IMR-90 (cell line): ENCODE measurements at regions not wholly inside any gene's neighbourhood (a gene's known extent, or its start where the extent isn't known, plus 50 kb on each side); places are given as distances from the start of the nearest gene placed in this dataset.

Experiments
- ATAC-seq: fragments of 200-7000 bp; cut with Tn5 transposase; 2 replicates; pipeline ENCODE4 v1.9.1; 2020; ENCODE audit warnings: low read depth, mild to moderate bottlenecking, moderate library complexity
- BruUV-seq: library from RNA; stranded (reverse); fragments of 400-500 nt; replicated peaks from 2 replicates; lab custom pipeline; 2021; lab: Mats Ljungman, UMichigan
- CTCF ChIA-PET: fragments of 300-600 bp; formaldehyde crosslinking; extraction: SDS; loops from one replicate; lab custom pipeline; 2021; ENCODE audit warnings: antibody characterized with exemption; lab: Yijun Ruan, JAX
- POLR2A ChIA-PET: fragments of 300-600 bp; sonication (Branson Sonifier 250); formaldehyde crosslinking; loops from one replicate; lab custom pipeline; 2022; ENCODE audit warnings: antibody characterized with exemption; ENCODE audit not compliant: unreplicated experiment; lab: Charles Lee
- DNase-seq: peaks from one replicate; pipeline ENCODE4 v3.0.0; 2013
- H2AFZ ChIP-seq: replicated peaks from 2 replicates; pipeline ENCODE3; 2013; ENCODE audit warnings: low read length, mild to moderate bottlenecking; ENCODE audit not compliant: poor library complexity
- H2AK5ac ChIP-seq: 2 replicates; pipeline ENCODE4 v1.6.1; 2013; ENCODE audit warnings: low read depth, low read length, inconsistent platforms
- H2AK9ac ChIP-seq: replicated peaks from 2 replicates; pipeline ENCODE3; 2013; ENCODE audit warnings: mild to moderate bottlenecking, low read depth, low read length, moderate library complexity; ENCODE audit not compliant: poor library complexity
- H2BK120ac ChIP-seq: 2 replicates; pipeline ENCODE4 v1.6.1; 2013; ENCODE audit warnings: low read depth, low read length, inconsistent platforms
- H2BK15ac ChIP-seq: 3 replicates; pipeline ENCODE4 v1.6.1; 2013; ENCODE audit warnings: low read depth, low read length, inconsistent platforms
- H2BK20ac ChIP-seq: 2 replicates; pipeline ENCODE4 v1.6.1; 2013; ENCODE audit warnings: low read depth, mild to moderate bottlenecking, inconsistent platforms, low read length, moderate library complexity
- H2BK5ac ChIP-seq: 2 replicates; pipeline ENCODE4 v1.6.1; 2013; ENCODE audit warnings: mild to moderate bottlenecking, low read depth, low read length, inconsistent platforms; ENCODE audit not compliant: poor library complexity, severe bottlenecking
- H3K14ac ChIP-seq: replicated peaks from 2 replicates; pipeline ENCODE4 v1.6.1; 2013; ENCODE audit warnings: low read depth, low read length, inconsistent platforms
- H3K18ac ChIP-seq: 2 replicates; pipeline ENCODE4 v1.6.1; 2013; ENCODE audit warnings: low read depth, low read length, control low read depth
- H3K23ac ChIP-seq: 2 replicates; pipeline ENCODE4 v1.6.1; 2013; ENCODE audit warnings: low read depth, low read length, inconsistent platforms
- H3K27ac ChIP-seq: 2 replicates; pipeline ENCODE4 v1.5.1; 2013; ENCODE audit warnings: mild to moderate bottlenecking, control low read depth, low read length; ENCODE audit not compliant: insufficient read depth
- H3K27me3 ChIP-seq: 2 replicates; pipeline ENCODE4 v1.6.1; 2013; ENCODE audit warnings: low read length; ENCODE audit not compliant: control insufficient read depth, insufficient read depth
- H3K36me3 ChIP-seq: 2 replicates; pipeline ENCODE4 v1.6.1; 2013; ENCODE audit warnings: low read length, mixed read lengths; ENCODE audit not compliant: control insufficient read depth, insufficient read depth
- H3K4ac ChIP-seq: 2 replicates; pipeline ENCODE4 v1.6.1; 2013; ENCODE audit warnings: low read depth, low read length, inconsistent platforms
- H3K4me1 ChIP-seq: 2 replicates; pipeline ENCODE4 v1.6.1; 2013; ENCODE audit warnings: low read length, mixed read lengths; ENCODE audit not compliant: control insufficient read depth, insufficient read depth
- H3K4me2 ChIP-seq: 2 replicates; pipeline ENCODE4 v1.6.1; 2013; ENCODE audit warnings: low read depth, mild to moderate bottlenecking, control low read depth, low read length, moderate library complexity
- H3K4me3 ChIP-seq: 2 replicates; pipeline ENCODE4 v1.5.1; 2013; ENCODE audit warnings: low read depth, mild to moderate bottlenecking, control low read depth, low read length, moderate library complexity; ENCODE audit not compliant: insufficient read depth
- H3K56ac ChIP-seq: 2 replicates; pipeline ENCODE4 v1.6.1; 2013; ENCODE audit warnings: low read length, inconsistent platforms; ENCODE audit not compliant: insufficient read depth; ENCODE audit errors: extremely low read depth
- H3K79me1 ChIP-seq, 2 experiments: 2 replicates each; pipeline ENCODE4 v1.6.1; 2013; ENCODE audit warnings: low read length in 2 of 2, inconsistent platforms in 1 of 2, low read depth in 1 of 2
- H3K9ac ChIP-seq: 2 replicates; pipeline ENCODE4 v1.6.1; 2013; ENCODE audit warnings: low read depth, low read length, control low read depth
- H3K9me1 ChIP-seq: 2 replicates; pipeline ENCODE4 v1.6.1; 2013; ENCODE audit warnings: low read length, inconsistent platforms; ENCODE audit not compliant: insufficient read depth
- H3K9me3 ChIP-seq: 2 replicates; pipeline ENCODE4 v1.6.1; 2013; ENCODE audit warnings: low read length; ENCODE audit not compliant: control insufficient read depth, insufficient read depth
- H4K20me1 ChIP-seq: 2 replicates; pipeline ENCODE4 v1.6.1; 2013; ENCODE audit warnings: low read length, inconsistent platforms; ENCODE audit not compliant: insufficient read depth
- H4K5ac ChIP-seq: 2 replicates; pipeline ENCODE4 v1.6.1; 2013; ENCODE audit warnings: mild to moderate bottlenecking, low read depth, low read length, control low read depth
- H4K8ac ChIP-seq, 2 experiments: 2 replicates each; pipeline ENCODE4 v1.6.1; 2013; ENCODE audit warnings: low read depth in 2 of 2, low read length in 2 of 2, control low read depth in 1 of 2, inconsistent platforms in 1 of 2
- H4K91ac ChIP-seq: 2 replicates; pipeline ENCODE4 v1.6.1; 2013; ENCODE audit warnings: low read depth, low read length, inconsistent platforms; ENCODE audit not compliant: insufficient read depth
- CEBPB ChIP-seq: IDR thresholded peaks from 2 replicates; pipeline ENCODE4 v1.6.1; 2012; ENCODE audit warnings: low read depth, low read length, improper control_type of control experiment
- MAFK ChIP-seq: IDR thresholded peaks from 2 replicates; pipeline ENCODE4 v1.6.1; 2012; ENCODE audit warnings: low read depth, low read length, improper control_type of control experiment
- MAZ ChIP-seq: IDR thresholded peaks from 2 replicates; pipeline ENCODE4 v1.6.1; 2012; ENCODE audit warnings: low read depth, mild to moderate bottlenecking, low read length, improper control_type of control experiment, moderate library complexity, borderline replicate concordance
- POLR2A ChIP-seq: IDR thresholded peaks from 2 replicates; pipeline ENCODE4 v1.6.1; 2012; ENCODE audit warnings: mild to moderate bottlenecking, low read depth, low read length
- RAD21 ChIP-seq: IDR thresholded peaks from 2 replicates; pipeline ENCODE4 v1.6.1; 2012; ENCODE audit warnings: low read length, improper control_type of control experiment
- RCOR1 ChIP-seq: IDR thresholded peaks from 2 replicates; pipeline ENCODE4 v1.6.1; 2012; ENCODE audit warnings: mild to moderate bottlenecking, low read length, improper control_type of control experiment; ENCODE audit not compliant: insufficient replicate concordance
- SMC3 ChIP-seq: fragments of 150-350 bp; IDR thresholded peaks from 2 replicates; pipeline ENCODE4 v1.6.1; 2016; ENCODE audit warnings: low read depth, mild to moderate bottlenecking, antibody characterized with exemption, low read length, moderate library complexity
- WGBS, 2 experiments: methylation state at CpG; one replicate each; pipeline versions ENCODE4 v1.1.5 to v1.1.7; 2013; ENCODE audit warnings: missing lambda C conversion rate in 2 of 2; ENCODE audit not compliant: insufficient read length in 1 of 2; ENCODE audit errors: extremely low coverage in 2 of 2; 5-methylcytosine and 5-hydroxymethylcytosine counted together
- dilution Hi-C: fragments of 300-500 bp; cut with HindIII; formaldehyde crosslinking; loops from one replicate; pipeline ENCODE4 v1.14.3; 2018; ENCODE audit warnings: low sequenced_read_pairs; ENCODE audit not compliant: unreplicated experiment
- in situ Hi-C: fragments of 300-500 bp; cut with MboI; formaldehyde crosslinking; loops from 3 replicates; pipeline ENCODE4 v1.14.3; 2019; ENCODE audit warnings: low sequenced_read_pairs, inconsistent platforms, mixed read lengths
- intact Hi-C: fragments of 100-400 bp; cut with micrococcal nuclease; formaldehyde crosslinking; loops from 2 replicates; pipeline ENCODE4 v1.10.0; 2022
- TF ChIP-seq, protein P1 (sequence below): conservative IDR thresholded peaks from 2 replicates; pipeline ENCODE4 v1.5.1; 2012; ENCODE audit warnings: mild to moderate bottlenecking, low read depth, low read length, improper control_type of control experiment
- TF ChIP-seq, protein P2 (sequence below): fragments of 150-350 bp; IDR thresholded peaks from 2 replicates; pipeline ENCODE4 v1.6.1; 2017; ENCODE audit warnings: mild to moderate bottlenecking, antibody characterized with exemption, low read length, low read depth

DNA sequence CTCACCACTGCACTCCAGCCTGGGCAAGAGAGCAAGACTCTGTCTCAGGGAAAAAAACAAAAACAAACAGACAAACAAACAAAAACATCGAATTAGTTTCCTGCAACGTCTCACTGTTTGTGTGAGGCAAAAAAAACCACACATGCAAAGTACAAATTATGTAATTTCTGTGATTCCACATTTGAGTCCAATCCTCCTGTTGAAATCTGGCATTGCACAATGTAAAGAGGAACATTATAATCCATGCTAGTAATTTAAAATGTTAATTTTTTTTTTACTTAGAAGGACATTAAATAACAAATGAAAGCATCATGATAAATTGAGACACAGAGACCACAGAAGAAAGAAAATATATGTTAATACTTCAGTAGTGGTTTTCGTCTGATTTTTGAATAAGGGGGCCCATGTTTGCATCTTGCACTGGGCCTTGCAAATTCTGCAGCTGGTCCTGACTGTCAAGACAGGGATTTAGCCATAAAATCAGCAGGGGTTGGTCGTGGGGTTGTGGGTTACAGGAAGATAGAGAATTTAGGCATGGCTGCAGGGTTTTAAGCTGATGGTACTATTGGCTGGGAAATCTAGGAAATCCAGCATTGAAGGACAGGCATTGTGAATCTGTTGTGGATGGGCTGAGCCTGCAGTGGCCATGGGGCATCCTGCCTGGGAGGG is 102.6 kb upstream of the ALDH3B2 start:
- Histone ChIP-seq H3K4me2 (no peak overlapping the region), H2BK15ac (no peak overlapping the region), H3K27me3 (peaks cover 14% of the 10 kb centered on the region), H3K79me1 (no peaks in the 10 kb centered on the region), H3K36me3 (no peaks in the 10 kb centered on the region), H3K4ac (no peak overlapping the region), H2AK5ac (no peak overlapping the region), H2AK9ac (no peak overlapping the region), H3K9me1 (no peaks in the 10 kb centered on the region), H3K9ac (no peak overlapping the region), H4K5ac (no peak overlapping the region), H2BK20ac (no peak overlapping the region), H3K4me1 (no peaks in the 10 kb centered on the region), H4K91ac (no peak overlapping the region), H3K9me3 (no peaks in the 10 kb centered on the region), H4K8ac (no peak overlapping the region), H3K23ac (no peak overlapping the region), H3K27ac (no peak overlapping the region), H2BK120ac (no peak overlapping the region), H3K14ac (no peak overlapping the region), H3K18ac (no peak overlapping the region), H3K56ac (no peak overlapping the region), H2BK5ac (no peak overlapping the region), H3K4me3 (no peak overlapping the region), H2AFZ (no peak overlapping the region), H4K20me1 (no peaks in the 10 kb centered on the region)
- POLR2A ChIA-PET, result no interaction called here
- ATAC-seq, result no peak
- dilution Hi-C loops (no loop called here), intact Hi-C loops (no loop called here), in situ Hi-C loops (no loop called here)
- BruUV-seq, result no TSS peak
- 0% methylated on average over 1 of the region's 4 CpGs; no CpG with 5 or more reads in 1 of the 2 experiments for WGBS, 2 experiments
- DNase-seq, result no peak
- TF ChIP-seq MAFK, result no peak
- TF ChIP-seq CEBPB, result no peak
- TF ChIP-seq, protein P1, sequence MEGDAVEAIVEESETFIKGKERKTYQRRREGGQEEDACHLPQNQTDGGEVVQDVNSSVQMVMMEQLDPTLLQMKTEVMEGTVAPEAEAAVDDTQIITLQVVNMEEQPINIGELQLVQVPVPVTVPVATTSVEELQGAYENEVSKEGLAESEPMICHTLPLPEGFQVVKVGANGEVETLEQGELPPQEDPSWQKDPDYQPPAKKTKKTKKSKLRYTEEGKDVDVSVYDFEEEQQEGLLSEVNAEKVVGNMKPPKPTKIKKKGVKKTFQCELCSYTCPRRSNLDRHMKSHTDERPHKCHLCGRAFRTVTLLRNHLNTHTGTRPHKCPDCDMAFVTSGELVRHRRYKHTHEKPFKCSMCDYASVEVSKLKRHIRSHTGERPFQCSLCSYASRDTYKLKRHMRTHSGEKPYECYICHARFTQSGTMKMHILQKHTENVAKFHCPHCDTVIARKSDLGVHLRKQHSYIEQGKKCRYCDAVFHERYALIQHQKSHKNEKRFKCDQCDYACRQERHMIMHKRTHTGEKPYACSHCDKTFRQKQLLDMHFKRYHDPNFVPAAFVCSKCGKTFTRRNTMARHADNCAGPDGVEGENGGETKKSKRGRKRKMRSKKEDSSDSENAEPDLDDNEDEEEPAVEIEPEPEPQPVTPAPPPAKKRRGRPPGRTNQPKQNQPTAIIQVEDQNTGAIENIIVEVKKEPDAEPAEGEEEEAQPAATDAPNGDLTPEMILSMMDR, result no peak
- no peak for TF ChIP-seq SMC3
- no peak for TF ChIP-seq RAD21
- TF ChIP-seq, protein P2, sequence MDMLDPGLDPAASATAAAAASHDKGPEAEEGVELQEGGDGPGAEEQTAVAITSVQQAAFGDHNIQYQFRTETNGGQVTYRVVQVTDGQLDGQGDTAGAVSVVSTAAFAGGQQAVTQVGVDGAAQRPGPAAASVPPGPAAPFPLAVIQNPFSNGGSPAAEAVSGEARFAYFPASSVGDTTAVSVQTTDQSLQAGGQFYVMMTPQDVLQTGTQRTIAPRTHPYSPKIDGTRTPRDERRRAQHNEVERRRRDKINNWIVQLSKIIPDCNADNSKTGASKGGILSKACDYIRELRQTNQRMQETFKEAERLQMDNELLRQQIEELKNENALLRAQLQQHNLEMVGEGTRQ, result no peak
- no peak for TF ChIP-seq RCOR1
- no peak for TF ChIP-seq MAZ
- no peak for TF ChIP-seq POLR2A
- CTCF ChIA-PET, result no interaction called here
